HG02840 (cell line): ENCODE measurements at regions not wholly inside any gene's neighbourhood (a gene's known extent, or its start where the extent isn't known, plus 50 kb on each side); places are given as distances from the start of the nearest gene placed in this dataset.
"Not testable (repeated sequence)": the region's sequence is repeated elsewhere in the genome, so short reads cannot be mapped to it uniquely, and the experiment has no call there.

Experiments used
- ATAC-seq: cut with Tn5 transposase; IDR thresholded peaks from one replicate; pipeline ENCODE4 v1.9.1; 2021; ENCODE audit warnings: mild to moderate bottlenecking, moderate library complexity, moderate number of reproducible peaks; ENCODE audit not compliant: unreplicated experiment, low FRiP score

DNA sequence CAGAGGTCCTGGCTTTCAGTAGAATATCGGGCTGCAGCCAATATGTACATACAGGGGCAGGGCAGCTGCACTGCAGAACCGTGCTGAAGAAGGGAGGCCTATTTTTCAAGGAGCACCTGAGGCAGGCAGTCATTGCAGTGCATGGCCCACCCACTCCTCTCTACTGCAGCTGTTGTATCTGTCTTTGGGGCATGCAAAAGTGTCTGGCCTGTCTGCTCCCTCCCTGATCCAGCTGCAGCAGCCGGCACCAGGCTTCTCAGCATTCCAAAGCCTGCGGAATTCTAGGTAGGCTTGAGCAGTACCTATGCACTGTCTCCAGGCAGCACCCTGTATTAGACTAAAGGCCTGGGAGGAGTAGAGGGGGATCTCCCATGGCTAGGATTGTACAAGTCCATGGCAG lies 415.2 kb upstream of the MAGEB16 start:
- ATAC-seq: no peak

DNA sequence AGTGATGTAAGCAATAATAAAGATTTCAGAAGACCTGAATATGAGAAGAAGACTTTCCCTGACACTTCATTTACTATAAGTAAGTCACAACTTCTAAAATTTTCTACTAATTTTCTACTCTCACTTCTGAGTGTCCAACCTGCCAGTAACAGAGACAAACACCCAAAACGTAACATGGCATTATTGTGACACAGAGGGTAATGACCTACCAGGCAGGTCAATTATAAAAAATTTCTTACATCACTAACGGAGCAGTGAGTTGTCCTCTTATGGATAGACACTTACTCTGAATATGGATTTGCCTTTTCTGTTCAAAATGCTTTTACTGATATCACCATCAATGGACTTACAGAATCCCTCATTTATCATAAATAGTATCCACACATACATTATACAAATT lies 405.9 kb upstream of the MAGEB16 start:
- no peak for ATAC-seq

DNA sequence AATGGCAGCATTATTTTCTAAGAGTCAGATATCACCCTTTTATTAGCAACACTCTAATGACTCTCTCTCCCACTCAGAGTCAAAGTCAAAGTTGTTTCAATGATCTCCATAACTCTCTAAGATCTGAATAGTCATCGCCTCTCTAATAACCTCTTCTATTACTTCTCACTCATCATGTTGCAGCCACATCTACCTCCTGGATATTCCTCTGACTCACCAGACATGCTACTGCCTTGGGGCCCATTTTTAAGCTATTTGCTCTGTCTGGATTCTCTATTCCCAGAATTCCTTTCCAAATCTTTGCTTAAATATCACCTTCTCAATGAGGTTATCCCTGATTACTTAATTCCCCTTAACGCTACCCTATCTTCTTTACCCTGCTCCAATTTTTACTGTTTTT lies 391.8 kb upstream of the MAGEB16 start:
- no peak for ATAC-seq

- no peak for ATAC-seq
Measured at GRCh38 chrX:35416782-35417181, 381.4 kb upstream of the MAGEB16 start.

DNA sequence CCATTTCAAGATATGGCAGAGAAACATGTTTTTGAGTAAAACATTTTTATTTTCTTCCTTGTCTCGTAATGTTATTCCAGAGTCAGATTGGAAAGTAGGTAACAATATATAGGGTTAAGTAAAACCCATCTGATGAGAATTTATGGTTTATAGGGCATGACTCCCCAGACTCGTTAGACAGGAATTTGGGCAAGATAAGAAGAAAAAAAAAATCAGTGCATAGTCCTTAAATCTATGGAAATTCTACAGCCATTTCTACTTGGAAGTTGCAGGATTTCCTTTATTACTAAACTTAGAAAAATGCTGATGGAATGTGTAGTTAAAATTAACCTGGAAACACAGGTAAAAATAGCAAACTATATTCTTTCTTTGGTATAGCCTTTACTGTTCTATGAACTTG lies 366.1 kb upstream of the MAGEB16 start:
- ATAC-seq: no peak

DNA sequence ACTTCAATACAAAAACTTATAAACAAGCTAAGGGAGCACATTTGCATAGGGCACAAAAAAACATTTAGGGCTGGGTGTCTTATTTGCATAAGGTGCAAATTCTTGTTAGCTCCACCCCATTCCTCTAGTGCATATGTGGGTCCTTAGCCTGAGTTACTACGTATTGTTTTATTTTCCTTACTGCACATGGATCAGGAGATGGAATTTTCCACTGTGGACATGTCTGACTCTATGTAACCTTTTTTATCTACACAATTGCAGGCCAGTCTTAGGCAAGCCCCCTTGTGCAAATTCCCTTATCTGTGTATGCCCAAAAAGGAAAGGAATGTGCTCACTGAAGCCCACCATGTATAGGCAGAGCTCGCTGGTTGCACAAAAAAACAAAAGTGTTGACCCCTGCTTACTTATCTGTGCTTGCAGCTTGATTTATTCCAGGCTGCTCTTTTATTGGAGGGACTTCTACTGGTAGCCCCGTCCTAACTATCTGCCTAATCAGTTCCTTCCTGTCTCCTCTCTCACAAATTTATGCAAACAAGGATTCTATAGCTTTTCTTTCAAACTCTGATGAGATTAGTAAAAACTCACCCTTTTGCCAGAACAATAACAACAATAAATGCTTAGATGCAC lies 359.0 kb upstream of the MAGEB16 start:
- ATAC-seq: no peak

GRCh38 chrX:35439692-35440091 lies 358.4 kb upstream of the MAGEB16 start:
- no peak for ATAC-seq

- ATAC-seq: no peak
Measured at GRCh38 chrX:35442421-35442820, 355.7 kb upstream of the MAGEB16 start.

GRCh38 chrX:35443091-35443582 lies 355.0 kb upstream of the MAGEB16 start:
- ATAC-seq: not testable (repeated sequence)

DNA sequence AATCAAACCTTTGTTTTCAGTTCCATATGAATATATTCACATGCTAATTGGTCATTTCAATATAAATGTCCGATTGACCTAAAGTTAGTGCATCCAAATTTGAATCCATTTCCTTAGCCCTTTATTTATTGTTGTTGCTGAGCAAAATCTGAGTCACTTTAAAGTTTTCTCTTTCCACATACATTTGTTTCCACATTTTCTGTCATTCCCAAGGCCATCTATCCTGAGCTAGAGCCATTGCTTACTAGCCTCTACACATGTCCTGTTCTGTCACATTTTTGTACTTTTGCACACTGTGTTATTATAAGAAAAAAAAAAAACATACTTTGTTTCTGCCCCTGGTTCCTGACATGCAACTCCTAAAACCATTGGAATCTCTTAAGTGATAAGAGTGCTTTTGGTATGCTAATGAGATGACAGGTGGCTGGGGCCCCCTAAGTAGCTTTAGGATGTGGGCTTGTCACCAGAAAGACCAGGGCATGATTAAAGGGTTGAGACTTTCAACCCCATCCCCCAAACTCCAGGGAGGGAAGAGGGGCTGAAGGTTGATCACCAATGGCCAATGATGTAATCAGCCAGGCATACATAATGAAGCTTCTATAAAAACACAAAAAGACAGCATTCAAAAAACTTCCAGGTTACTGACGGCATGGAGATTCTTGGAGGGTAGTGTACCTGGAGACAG lies 353.3 kb upstream of the MAGEB16 start:
- no peak for ATAC-seq

- no peak for ATAC-seq
Measured at GRCh38 chrX:35445912-35446311, 352.2 kb upstream of the MAGEB16 start.

GRCh38 chrX:35456891-35457290 lies 341.3 kb upstream of the MAGEB16 start:
- ATAC-seq: no peak

DNA sequence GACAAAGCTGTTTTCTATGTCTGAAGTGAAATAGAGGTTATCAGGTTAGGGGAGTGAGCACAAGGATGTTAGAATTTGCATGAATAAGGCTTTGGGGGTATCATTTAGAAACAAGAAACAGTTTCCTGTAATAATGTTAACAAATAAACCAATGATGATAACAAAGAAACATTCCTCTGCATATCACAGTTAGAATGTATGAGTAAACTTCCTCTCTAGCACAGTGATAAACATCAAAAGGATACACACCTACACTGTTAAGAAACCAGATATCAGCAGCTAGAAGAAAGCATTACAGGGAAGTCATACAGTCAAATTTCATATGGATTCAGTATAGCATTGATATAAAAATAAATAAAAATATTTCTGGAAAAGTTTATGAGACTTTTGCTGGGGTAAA lies 340.0 kb upstream of the MAGEB16 start:
- ATAC-seq: no peak

- no peak for ATAC-seq
Measured at GRCh38 chrX:35461164-35461563, 337.0 kb upstream of the MAGEB16 start.

DNA sequence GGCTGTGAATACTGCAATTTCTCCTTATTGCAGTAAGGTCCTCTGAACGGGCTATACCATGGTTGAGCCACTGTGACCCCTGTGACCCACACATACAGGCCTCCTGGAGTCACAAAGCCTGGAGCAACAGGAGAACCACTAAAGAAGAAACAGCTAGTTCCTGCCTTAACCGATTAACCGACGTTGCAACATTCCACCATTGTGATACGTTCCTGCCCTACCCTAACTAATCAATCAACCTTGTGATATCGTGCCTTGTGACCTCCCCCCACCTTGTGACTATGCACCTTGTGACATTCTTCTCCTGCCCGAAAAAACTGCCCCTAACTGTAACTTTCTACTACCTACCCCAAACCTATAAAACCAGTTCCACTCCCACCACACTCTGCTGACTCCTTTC lies 301.5 kb upstream of the MAGEB16 start:
- ATAC-seq: not testable (repeated sequence)

DNA sequence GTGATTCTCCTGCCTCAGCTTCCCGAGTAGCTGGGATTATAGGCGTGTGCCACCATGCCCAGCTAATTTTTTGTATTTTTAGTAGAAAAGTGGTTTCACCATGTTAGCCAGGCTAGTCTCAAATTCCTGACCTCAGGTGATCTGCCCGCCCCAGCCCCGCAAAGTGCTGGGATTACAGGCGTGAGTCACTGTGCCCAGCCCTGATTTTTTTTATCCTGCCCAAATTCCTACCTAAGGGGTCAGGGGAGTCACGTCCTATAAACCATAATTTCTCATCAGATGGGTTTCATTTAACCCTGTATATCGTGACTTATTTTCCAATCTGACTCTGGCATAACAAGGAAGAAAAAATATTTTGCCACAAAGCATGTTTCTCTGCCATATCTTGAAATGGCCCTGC lies 300.7 kb upstream of the MAGEB16 start:
- not testable (repeated sequence) for ATAC-seq

- ATAC-seq: no peak
Measured at GRCh38 chrX:35499071-35499862, 298.9 kb upstream of the MAGEB16 start.

- no peak for ATAC-seq
Measured at GRCh38 chrX:35507701-35508100, 290.4 kb upstream of the MAGEB16 start.

DNA sequence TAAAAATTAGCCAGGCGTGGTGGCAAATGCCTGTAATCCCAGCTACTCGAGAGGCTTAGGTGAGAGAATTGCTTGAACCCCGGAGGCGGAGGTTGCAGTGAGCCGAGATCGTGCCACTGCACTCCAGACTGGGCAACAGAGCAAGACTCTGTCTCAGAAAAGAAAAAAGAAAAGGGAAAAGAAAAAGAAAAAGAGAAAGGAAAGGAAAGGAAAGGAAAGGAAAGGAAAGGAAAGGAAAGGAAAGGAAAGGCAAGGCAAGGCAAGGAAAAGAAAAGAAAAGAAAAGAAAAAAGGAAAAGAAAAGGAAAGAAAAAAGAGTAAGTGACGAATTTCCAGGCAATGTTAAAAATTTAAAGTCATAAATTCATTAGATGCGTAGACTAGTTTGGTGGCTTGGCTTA lies 250.1 kb upstream of the MAGEB16 start:
- not testable (repeated sequence) for ATAC-seq

- ATAC-seq: no peak
Measured at GRCh38 chrX:35557916-35558315, 240.2 kb upstream of the MAGEB16 start.

GRCh38 chrX:35561985-35562384 lies 236.2 kb upstream of the MAGEB16 start:
- ATAC-seq: no peak
